SK-N-SH (cell line): ENCODE measurements at regions not wholly inside any gene's neighbourhood (a gene's known extent, or its start where the extent isn't known, plus 50 kb on each side); places are given as distances from the start of the nearest gene placed in this dataset.

ENCODE experiments used
- EZH2phosphoT487 ChIP-seq: fragments of 200-600 bp; sonication (generic); IDR thresholded peaks from 2 replicates; pipeline ENCODE4 v1.6.1; 2017; ENCODE audit warnings: low read depth, mixed run types, mild to moderate bottlenecking, antibody characterized with exemption, moderate library complexity, borderline replicate concordance
- GABPA ChIP-seq: IDR thresholded peaks from 2 replicates; pipeline ENCODE4 v1.4.0; 2012; ENCODE audit warnings: low read depth, mild to moderate bottlenecking
- MXI1 ChIP-seq: IDR thresholded peaks from 2 replicates; pipeline ENCODE4 v1.6.1; 2012; ENCODE audit warnings: mild to moderate bottlenecking, low read depth, low read length, improper control_type of control experiment
- RFX5 ChIP-seq: IDR thresholded peaks from 2 replicates; pipeline ENCODE4 v1.6.1; 2012; ENCODE audit warnings: mild to moderate bottlenecking, improper control_type of control experiment, low read length
- SIN3A ChIP-seq: IDR thresholded peaks from 2 replicates; pipeline ENCODE4 v1.6.1; 2012; ENCODE audit warnings: low read depth, mild to moderate bottlenecking, low read length, moderate library complexity, borderline replicate concordance
- TAF1 ChIP-seq: IDR thresholded peaks from 2 replicates; pipeline ENCODE4 v1.6.1; 2012; ENCODE audit warnings: low read depth, mild to moderate bottlenecking, low read length, moderate library complexity, borderline replicate concordance
- TEAD4 ChIP-seq: IDR thresholded peaks from 2 replicates; pipeline ENCODE4 v1.4.0; 2012; ENCODE audit warnings: mild to moderate bottlenecking, borderline replicate concordance; ENCODE audit not compliant: insufficient read depth
- YY1 ChIP-seq: IDR thresholded peaks from 2 replicates; pipeline ENCODE4 v1.4.0; 2012; ENCODE audit warnings: low read depth, mild to moderate bottlenecking
- TF ChIP-seq, protein P1 (sequence below): fragments of 200-600 bp; sonication (generic); IDR thresholded peaks from 2 replicates; pipeline ENCODE4 v1.6.1; 2017; ENCODE audit warnings: antibody characterized with exemption, mild to moderate bottlenecking, moderate library complexity
- TF ChIP-seq, protein P2 (sequence below): fragments of 150-350 bp; IDR thresholded peaks from 2 replicates; pipeline ENCODE4 v1.6.1; 2017; ENCODE audit warnings: antibody characterized with exemption, low read length, low read depth, borderline replicate concordance
- TF ChIP-seq, protein P3 (sequence below): fragments of 150-350 bp; IDR thresholded peaks from 2 replicates; pipeline ENCODE4 v1.6.1; 2016; ENCODE audit warnings: mild to moderate bottlenecking, low read depth, low read length
- TF ChIP-seq, protein P4 (sequence below): IDR thresholded peaks from 2 replicates; pipeline ENCODE4 v1.6.1; 2012; ENCODE audit warnings: mild to moderate bottlenecking, low read depth, low read length, moderate library complexity

DNA sequence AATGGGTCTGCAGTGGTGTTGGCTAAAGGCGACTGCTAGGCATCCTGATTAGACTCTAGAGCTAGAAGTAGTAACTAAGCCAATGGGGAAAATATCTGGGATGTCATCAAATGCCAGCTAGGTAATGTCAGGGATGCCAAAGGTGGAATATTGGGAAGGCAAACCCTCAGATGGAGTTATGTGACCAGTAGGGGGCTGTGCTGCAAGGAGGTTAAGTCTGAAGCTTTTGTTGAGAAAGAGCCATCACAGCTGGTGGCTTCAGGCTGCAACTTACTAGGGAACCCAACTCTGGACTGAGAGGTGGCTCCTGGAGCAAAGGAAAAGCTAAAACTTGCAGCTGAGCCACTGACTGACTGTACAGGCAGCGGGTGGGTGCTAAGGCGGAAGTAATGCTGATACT, 576.9 kb upstream of the GHITM start:
- TF ChIP-seq GABPA (no peak), EZH2phosphoT487 (no peak), TAF1 (no peak), YY1 (no peak), SIN3A (no peak), MXI1 (no peak), RFX5 (no peak), TEAD4 (no peak)
- TF ChIP-seq, protein P1, sequence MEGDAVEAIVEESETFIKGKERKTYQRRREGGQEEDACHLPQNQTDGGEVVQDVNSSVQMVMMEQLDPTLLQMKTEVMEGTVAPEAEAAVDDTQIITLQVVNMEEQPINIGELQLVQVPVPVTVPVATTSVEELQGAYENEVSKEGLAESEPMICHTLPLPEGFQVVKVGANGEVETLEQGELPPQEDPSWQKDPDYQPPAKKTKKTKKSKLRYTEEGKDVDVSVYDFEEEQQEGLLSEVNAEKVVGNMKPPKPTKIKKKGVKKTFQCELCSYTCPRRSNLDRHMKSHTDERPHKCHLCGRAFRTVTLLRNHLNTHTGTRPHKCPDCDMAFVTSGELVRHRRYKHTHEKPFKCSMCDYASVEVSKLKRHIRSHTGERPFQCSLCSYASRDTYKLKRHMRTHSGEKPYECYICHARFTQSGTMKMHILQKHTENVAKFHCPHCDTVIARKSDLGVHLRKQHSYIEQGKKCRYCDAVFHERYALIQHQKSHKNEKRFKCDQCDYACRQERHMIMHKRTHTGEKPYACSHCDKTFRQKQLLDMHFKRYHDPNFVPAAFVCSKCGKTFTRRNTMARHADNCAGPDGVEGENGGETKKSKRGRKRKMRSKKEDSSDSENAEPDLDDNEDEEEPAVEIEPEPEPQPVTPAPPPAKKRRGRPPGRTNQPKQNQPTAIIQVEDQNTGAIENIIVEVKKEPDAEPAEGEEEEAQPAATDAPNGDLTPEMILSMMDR = no peak
- TF ChIP-seq, protein P2, sequence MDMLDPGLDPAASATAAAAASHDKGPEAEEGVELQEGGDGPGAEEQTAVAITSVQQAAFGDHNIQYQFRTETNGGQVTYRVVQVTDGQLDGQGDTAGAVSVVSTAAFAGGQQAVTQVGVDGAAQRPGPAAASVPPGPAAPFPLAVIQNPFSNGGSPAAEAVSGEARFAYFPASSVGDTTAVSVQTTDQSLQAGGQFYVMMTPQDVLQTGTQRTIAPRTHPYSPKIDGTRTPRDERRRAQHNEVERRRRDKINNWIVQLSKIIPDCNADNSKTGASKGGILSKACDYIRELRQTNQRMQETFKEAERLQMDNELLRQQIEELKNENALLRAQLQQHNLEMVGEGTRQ = no peak
- TF ChIP-seq, protein P3, sequence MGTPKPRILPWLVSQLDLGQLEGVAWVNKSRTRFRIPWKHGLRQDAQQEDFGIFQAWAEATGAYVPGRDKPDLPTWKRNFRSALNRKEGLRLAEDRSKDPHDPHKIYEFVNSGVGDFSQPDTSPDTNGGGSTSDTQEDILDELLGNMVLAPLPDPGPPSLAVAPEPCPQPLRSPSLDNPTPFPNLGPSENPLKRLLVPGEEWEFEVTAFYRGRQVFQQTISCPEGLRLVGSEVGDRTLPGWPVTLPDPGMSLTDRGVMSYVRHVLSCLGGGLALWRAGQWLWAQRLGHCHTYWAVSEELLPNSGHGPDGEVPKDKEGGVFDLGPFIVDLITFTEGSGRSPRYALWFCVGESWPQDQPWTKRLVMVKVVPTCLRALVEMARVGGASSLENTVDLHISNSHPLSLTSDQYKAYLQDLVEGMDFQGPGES = no peak
- TF ChIP-seq, protein P4, sequence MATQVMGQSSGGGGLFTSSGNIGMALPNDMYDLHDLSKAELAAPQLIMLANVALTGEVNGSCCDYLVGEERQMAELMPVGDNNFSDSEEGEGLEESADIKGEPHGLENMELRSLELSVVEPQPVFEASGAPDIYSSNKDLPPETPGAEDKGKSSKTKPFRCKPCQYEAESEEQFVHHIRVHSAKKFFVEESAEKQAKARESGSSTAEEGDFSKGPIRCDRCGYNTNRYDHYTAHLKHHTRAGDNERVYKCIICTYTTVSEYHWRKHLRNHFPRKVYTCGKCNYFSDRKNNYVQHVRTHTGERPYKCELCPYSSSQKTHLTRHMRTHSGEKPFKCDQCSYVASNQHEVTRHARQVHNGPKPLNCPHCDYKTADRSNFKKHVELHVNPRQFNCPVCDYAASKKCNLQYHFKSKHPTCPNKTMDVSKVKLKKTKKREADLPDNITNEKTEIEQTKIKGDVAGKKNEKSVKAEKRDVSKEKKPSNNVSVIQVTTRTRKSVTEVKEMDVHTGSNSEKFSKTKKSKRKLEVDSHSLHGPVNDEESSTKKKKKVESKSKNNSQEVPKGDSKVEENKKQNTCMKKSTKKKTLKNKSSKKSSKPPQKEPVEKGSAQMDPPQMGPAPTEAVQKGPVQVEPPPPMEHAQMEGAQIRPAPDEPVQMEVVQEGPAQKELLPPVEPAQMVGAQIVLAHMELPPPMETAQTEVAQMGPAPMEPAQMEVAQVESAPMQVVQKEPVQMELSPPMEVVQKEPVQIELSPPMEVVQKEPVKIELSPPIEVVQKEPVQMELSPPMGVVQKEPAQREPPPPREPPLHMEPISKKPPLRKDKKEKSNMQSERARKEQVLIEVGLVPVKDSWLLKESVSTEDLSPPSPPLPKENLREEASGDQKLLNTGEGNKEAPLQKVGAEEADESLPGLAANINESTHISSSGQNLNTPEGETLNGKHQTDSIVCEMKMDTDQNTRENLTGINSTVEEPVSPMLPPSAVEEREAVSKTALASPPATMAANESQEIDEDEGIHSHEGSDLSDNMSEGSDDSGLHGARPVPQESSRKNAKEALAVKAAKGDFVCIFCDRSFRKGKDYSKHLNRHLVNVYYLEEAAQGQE = no peak
